WERI-Rb-1 (cell line): ENCODE measurements at regions not wholly inside any gene's neighbourhood (a gene's known extent, or its start where the extent isn't known, plus 50 kb on each side); places are given as distances from the start of the nearest gene placed in this dataset.

Experiments
- DNase-seq: peaks from one replicate; pipeline ENCODE4 v3.0.0-alpha.2; 2020
- H3K27ac ChIP-seq: fragments of 250-450 bp; sonication (Bioruptor Pico); 2 replicates; pipeline ENCODE4 v1.5.1; 2020; ENCODE audit warnings: mild to moderate bottlenecking, moderate library complexity
- H3K27me3 ChIP-seq: fragments of 250-450 bp; sonication (Bioruptor Pico); 2 replicates; pipeline ENCODE4 v1.5.1; 2021; ENCODE audit warnings: mild to moderate bottlenecking, low read depth, moderate library complexity; ENCODE audit not compliant: insufficient read depth, severe bottlenecking
- H3K36me3 ChIP-seq: fragments of 250-450 bp; sonication (Bioruptor Pico); 2 replicates; pipeline ENCODE4 v1.5.1; 2020; ENCODE audit warnings: mild to moderate bottlenecking, moderate library complexity
- H3K4me3 ChIP-seq: 2 replicates; pipeline ENCODE4 v1.5.1; 2011; ENCODE audit warnings: low read depth, mild to moderate bottlenecking, control low read depth, low read length
- H3K9me3 ChIP-seq: fragments of 250-450 bp; sonication (Bioruptor Pico); 2 replicates; pipeline ENCODE4 v1.5.1; 2021; ENCODE audit warnings: mild to moderate bottlenecking, moderate library complexity; ENCODE audit not compliant: severe bottlenecking
- CTCF ChIP-seq: IDR thresholded peaks from 2 replicates; pipeline ENCODE4 v1.5.1; 2011; ENCODE audit warnings: low read depth, mild to moderate bottlenecking, control low read depth, inconsistent platforms, low read length

GRCh38 chr4:24063731-24064130, 173.9 kb upstream of the PPARGC1A start:
- no peak for TF ChIP-seq CTCF
- H3K36me3 ChIP-seq = no peaks in the 10 kb centered on the region
- H3K27me3 ChIP-seq = no peaks in the 10 kb centered on the region
- H3K27ac ChIP-seq = no peak overlapping the region
- DNase-seq = no peak
- H3K9me3 ChIP-seq = no peaks in the 10 kb centered on the region
- H3K4me3 ChIP-seq = no peak overlapping the region

GRCh38 chr4:24060932-24061331, 171.1 kb upstream of the PPARGC1A start:
- Histone ChIP-seq H3K4me3 (no peak overlapping the region), H3K9me3 (no peaks in the 10 kb centered on the region), H3K27ac (no peak overlapping the region), H3K27me3 (no peaks in the 10 kb centered on the region), H3K36me3 (no peaks in the 10 kb centered on the region)
- TF ChIP-seq CTCF = no peak
- no peak for DNase-seq

- Histone ChIP-seq H3K4me3 (no peak overlapping the region), H3K36me3 (no peaks in the 10 kb centered on the region), H3K9me3 (no peaks in the 10 kb centered on the region), H3K27ac (no peak overlapping the region), H3K27me3 (no peaks in the 10 kb centered on the region)
- no peak for DNase-seq
- no peak for TF ChIP-seq CTCF
These were observed 170.0 kb upstream of the PPARGC1A start for GRCh38 chr4:24059839-24060238.

GRCh38 chr4:24057915-24058559, 168.2 kb upstream of the PPARGC1A start:
- Histone ChIP-seq H3K4me3 (no peak overlapping the region), H3K9me3 (no peaks in the 10 kb centered on the region), H3K36me3 (no peaks in the 10 kb centered on the region), H3K27ac (no peak overlapping the region), H3K27me3 (no peaks in the 10 kb centered on the region)
- no peak for TF ChIP-seq CTCF
- DNase-seq = no peak

- Histone ChIP-seq H3K9me3 (no peaks in the 10 kb centered on the region), H3K27me3 (no peaks in the 10 kb centered on the region), H3K4me3 (no peak overlapping the region), H3K27ac (no peak overlapping the region), H3K36me3 (no peaks in the 10 kb centered on the region)
- DNase-seq = no peak
- no peak for TF ChIP-seq CTCF
These were observed 166.4 kb upstream of the PPARGC1A start for GRCh38 chr4:24056289-24056688.

- no peak for TF ChIP-seq CTCF
- no peak for DNase-seq
- no peaks in the 10 kb centered on the region for H3K9me3 ChIP-seq
These were observed 165.8 kb upstream of the PPARGC1A start for GRCh38 chr4:24055623-24056022.

More at GRCh38 chr4:24055623-24056022, 165.8 kb upstream of the PPARGC1A start:
- no peaks in the 10 kb centered on the region for H3K36me3 ChIP-seq
- H3K27me3 ChIP-seq = no peaks in the 10 kb centered on the region
- no peak overlapping the region for H3K4me3 ChIP-seq
- no peak overlapping the region for H3K27ac ChIP-seq
